ENCODE measurements at regions not wholly inside any gene's neighbourhood (a gene's known extent, or its start where the extent isn't known, plus 50 kb on each side); places are given as distances from the start of the nearest gene placed in this dataset.

DNA sequence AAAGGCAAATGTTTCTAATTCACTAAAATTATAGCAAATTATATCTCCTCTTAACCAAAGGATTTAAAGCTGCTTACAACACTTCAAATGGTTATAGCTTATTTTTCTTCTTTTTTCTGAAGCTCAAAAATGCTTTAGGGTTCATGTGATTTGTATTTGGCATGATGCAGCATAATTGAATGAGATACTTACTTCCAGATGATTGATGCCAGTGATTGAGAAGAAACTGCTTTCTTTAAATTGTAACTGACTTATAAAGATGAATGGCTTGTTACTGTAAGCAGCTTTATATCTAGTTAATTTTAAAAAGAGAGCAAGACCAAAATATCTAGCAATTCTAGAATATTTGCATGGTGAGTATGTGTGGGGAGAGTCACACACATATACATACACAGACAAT, 270.7 kb upstream of the THRB start:
- DNase-seq (ENCODE audit: low spot score) = no peak
- no peak overlapping the region for H3K4me3 Mint-ChIP-seq
- no peaks in the 10 kb centered on the region for H3K27me3 Mint-ChIP-seq (ENCODE audit: insufficient read depth)
- intact Hi-C loops (cut with micrococcal nuclease) = no loop called here
- H3K9me3 Mint-ChIP-seq = no peaks in the 10 kb centered on the region
- H3K4me1 Mint-ChIP-seq (ENCODE audit: low read depth) = no peaks in the 10 kb centered on the region
- H3K27ac Mint-ChIP-seq = no peak overlapping the region
- no peaks in the 10 kb centered on the region for H3K36me3 Mint-ChIP-seq (ENCODE audit: low read depth)

DNA sequence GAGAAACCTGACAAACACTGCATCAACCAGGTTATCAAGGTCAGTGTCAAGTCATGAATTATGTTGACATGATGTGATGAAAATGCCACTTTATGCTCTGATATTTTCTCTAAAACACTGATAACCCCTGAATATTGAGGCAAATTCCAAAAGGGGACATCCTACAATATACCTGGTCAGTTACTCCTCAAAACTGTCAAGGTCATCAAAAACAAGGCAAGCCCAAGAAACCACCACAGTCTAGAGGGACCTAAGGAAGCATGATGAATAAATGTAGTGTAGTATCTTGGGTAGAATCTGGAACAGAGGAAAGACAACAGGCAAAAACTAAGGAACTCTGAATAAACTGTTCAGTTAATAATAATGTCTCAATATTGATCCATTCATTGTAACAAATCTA, 275.3 kb upstream of the THRB start:
- no peak for DNase-seq (ENCODE audit: low spot score)
- Mint-ChIP-seq H3K9me3 (no peaks in the 10 kb centered on the region), H3K27me3 (ENCODE audit: insufficient read depth) (no peaks in the 10 kb centered on the region), H3K27ac (no peak overlapping the region), H3K36me3 (ENCODE audit: low read depth) (no peaks in the 10 kb centered on the region), H3K4me1 (ENCODE audit: low read depth) (no peaks in the 10 kb centered on the region), H3K4me3 (no peak overlapping the region)
- intact Hi-C loops (cut with micrococcal nuclease) = no loop called here

DNA sequence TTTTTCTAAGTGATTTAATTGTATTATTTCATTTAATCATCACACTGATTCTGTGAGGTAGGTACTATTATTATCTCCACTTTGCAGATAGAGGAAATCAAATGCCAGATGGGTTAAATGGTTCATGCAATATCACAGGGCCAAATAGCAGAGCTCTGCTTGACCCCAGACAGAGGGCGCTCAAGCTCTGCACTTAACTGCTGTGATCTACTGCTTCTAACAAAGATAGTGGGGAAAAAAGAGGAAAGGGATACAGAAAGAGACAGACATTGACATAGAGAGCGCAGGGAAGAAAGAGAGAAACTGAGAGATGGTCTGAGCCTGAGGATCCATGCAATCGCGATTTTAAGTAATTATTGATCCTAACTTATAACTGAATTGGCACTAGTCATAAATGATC, 279.1 kb upstream of the THRB start:
- Mint-ChIP-seq H3K27ac (no peak overlapping the region), H3K9me3 (no peaks in the 10 kb centered on the region), H3K4me1 (ENCODE audit: low read depth) (no peaks in the 10 kb centered on the region), H3K36me3 (ENCODE audit: low read depth) (no peaks in the 10 kb centered on the region), H3K4me3 (no peak overlapping the region), H3K27me3 (ENCODE audit: insufficient read depth) (no peaks in the 10 kb centered on the region)
- DNase-seq (ENCODE audit: low spot score) = no peak
- intact Hi-C loops (cut with micrococcal nuclease) = loop anchor here (2.0 kb wide), 1 partner anchor 821 kb away; no protein-coding TSS in a partner anchor

DNA sequence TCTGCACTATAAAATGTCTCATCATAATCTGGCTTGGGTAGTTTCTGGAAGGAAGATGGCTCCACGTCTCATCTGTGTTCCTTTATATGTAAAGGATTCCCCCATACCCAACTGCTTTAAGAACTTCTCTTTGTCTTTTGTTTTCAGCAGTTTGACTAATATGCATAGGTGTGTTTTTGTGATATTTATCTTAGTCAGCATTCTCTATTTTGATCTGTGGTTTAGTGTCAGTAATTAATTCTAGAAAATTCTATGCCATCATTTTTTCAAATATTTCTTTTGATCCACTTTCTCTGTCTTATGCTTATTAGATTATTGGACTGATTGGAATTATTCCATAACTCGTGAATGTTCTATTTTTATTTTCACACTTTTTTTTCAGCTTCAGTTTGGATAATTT, 286.3 kb upstream of the THRB start:
- no peaks in the 10 kb centered on the region for H3K4me1 Mint-ChIP-seq (ENCODE audit: low read depth)
- H3K36me3 Mint-ChIP-seq (ENCODE audit: low read depth) = no peaks in the 10 kb centered on the region
- DNase-seq (ENCODE audit: low spot score) = no peak
- intact Hi-C loops (cut with micrococcal nuclease) = no loop called here
- no peak overlapping the region for H3K27ac Mint-ChIP-seq
- H3K9me3 Mint-ChIP-seq = peaks cover 12% of the 10 kb centered on the region
- no peaks in the 10 kb centered on the region for H3K27me3 Mint-ChIP-seq (ENCODE audit: insufficient read depth)
- H3K4me3 Mint-ChIP-seq = no peak overlapping the region

DNA sequence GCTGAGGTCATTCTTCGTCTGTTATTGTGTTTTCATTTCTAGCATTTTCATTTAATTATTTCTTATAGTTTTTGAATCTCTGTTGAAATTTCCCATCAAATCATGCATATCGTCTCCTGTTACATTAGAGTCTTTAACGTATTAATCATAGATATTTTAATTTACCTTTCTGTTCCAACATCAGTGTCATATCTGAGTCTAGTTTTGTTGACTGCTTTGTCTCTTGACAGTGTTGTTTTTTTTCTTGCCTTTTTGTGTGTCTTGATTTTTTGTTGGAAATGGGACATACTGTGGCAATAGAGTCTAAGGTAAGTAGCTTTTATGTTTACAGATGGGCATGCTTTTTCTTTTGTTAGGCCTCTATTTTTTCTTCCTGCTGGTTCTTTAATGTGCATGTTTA, 286.8 kb upstream of the THRB start:
- Mint-ChIP-seq H3K36me3 (ENCODE audit: low read depth) (no peaks in the 10 kb centered on the region), H3K4me1 (ENCODE audit: low read depth) (no peaks in the 10 kb centered on the region), H3K27ac (no peak overlapping the region), H3K9me3 (peaks cover 12% of the 10 kb centered on the region), H3K27me3 (ENCODE audit: insufficient read depth) (no peaks in the 10 kb centered on the region), H3K4me3 (no peak overlapping the region)
- DNase-seq (ENCODE audit: low spot score) = no peak
- intact Hi-C loops (cut with micrococcal nuclease) = no loop called here

DNA sequence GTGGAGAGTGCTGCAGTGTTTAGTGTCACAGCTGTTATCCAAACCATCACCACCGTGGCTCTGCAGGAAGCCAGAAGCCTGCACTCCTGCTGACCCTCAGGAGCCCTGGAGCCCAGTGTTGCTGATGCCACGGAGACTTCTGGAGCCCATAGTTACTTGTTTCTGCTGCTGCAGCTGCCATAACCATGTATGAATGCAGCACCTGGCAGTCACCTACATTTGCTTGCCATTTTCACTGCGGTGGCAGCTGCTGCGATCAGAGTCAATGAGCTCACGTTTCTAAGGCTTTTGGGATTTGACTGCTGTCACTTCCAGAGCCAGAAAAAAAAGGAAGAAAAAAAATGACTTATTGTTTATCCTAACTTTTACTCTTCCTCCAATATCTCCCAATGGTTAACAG, 299.2 kb upstream of the THRB start:
- H3K9me3 Mint-ChIP-seq = no peaks in the 10 kb centered on the region
- H3K27me3 Mint-ChIP-seq (ENCODE audit: insufficient read depth) = no peaks in the 10 kb centered on the region
- no peak overlapping the region for H3K27ac Mint-ChIP-seq
- intact Hi-C loops (cut with micrococcal nuclease) = no loop called here
- no peak overlapping the region for H3K4me3 Mint-ChIP-seq
- DNase-seq (ENCODE audit: low spot score) = no peak
- no peaks in the 10 kb centered on the region for H3K36me3 Mint-ChIP-seq (ENCODE audit: low read depth)
- H3K4me1 Mint-ChIP-seq (ENCODE audit: low read depth) = no peaks in the 10 kb centered on the region

DNA sequence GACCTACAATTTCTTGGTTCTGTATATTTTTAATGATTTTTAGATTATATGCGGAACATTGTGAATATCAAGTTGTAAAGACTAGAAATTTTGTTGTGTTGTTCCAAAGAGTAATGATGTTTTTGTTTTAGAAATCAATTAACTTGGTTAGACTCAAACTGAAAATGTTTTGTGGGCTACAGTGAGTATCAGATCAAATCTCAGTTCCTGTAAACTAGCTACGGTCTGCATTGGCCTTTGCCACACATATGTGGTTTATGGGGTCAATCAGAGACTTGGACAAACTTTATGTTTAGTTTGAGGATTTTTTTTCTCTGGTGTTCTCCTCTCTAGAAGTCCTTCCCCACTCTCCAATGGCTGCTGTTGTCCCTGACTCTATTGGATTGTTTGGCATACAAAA, 308.0 kb upstream of the THRB start:
- no peaks in the 10 kb centered on the region for H3K9me3 Mint-ChIP-seq
- no peaks in the 10 kb centered on the region for H3K4me1 Mint-ChIP-seq (ENCODE audit: low read depth)
- no peak overlapping the region for H3K4me3 Mint-ChIP-seq
- no peaks in the 10 kb centered on the region for H3K27me3 Mint-ChIP-seq (ENCODE audit: insufficient read depth)
- no peak overlapping the region for H3K27ac Mint-ChIP-seq
- intact Hi-C loops (cut with micrococcal nuclease) = no loop called here
- DNase-seq (ENCODE audit: low spot score) = no peak
- H3K36me3 Mint-ChIP-seq (ENCODE audit: low read depth) = no peaks in the 10 kb centered on the region

DNA sequence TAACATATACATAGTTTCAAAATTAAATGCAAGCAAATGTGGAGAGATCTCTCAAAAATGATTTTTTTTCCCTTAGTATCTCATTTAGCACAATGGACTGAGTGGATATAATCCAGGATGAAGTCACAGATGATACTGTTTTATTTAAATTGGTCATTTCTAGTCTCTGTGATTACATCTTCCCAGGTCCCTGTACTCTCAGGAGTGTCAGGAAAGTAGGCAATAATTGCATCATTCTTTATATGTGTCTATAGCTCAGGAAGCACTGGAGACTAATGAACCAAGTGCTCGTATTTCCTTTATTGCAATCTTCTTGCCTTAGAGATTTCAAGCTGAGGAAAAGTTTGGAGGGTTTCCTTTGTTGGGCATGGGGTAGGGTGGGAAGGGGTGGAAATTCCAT, 309.4 kb upstream of the THRB start:
- no peaks in the 10 kb centered on the region for H3K27me3 Mint-ChIP-seq (ENCODE audit: insufficient read depth)
- no peaks in the 10 kb centered on the region for H3K4me1 Mint-ChIP-seq (ENCODE audit: low read depth)
- no peak overlapping the region for H3K27ac Mint-ChIP-seq
- intact Hi-C loops (cut with micrococcal nuclease) = no loop called here
- H3K9me3 Mint-ChIP-seq = no peaks in the 10 kb centered on the region
- H3K4me3 Mint-ChIP-seq = no peak overlapping the region
- H3K36me3 Mint-ChIP-seq (ENCODE audit: low read depth) = no peaks in the 10 kb centered on the region
- DNase-seq (ENCODE audit: low spot score) = no peak

DNA sequence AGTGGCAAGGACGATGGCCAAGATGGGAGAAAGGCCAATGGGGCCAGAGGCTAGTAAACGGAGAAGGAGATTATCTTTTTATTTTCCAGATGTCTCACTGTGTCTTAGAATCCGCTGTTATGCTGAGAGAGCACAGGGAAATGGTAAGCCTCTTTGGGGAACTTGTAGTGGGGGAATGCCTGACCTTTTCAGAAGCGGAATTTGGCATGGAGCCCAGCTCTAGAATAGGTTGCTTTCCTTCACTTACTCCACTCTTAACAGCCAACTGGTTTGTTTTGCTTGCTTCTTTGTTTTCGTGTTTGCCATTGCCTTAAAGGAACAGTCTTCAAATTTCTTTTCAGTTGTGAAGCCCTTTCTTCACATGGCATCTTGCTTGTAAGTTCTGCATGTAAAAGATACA, 316.2 kb upstream of the THRB start:
- Mint-ChIP-seq H3K4me3 (no peak overlapping the region), H3K27me3 (ENCODE audit: insufficient read depth) (no peaks in the 10 kb centered on the region), H3K36me3 (ENCODE audit: low read depth) (no peaks in the 10 kb centered on the region), H3K9me3 (no peaks in the 10 kb centered on the region), H3K27ac (no peak overlapping the region), H3K4me1 (ENCODE audit: low read depth) (no peaks in the 10 kb centered on the region)
- DNase-seq (ENCODE audit: low spot score) = no peak
- intact Hi-C loops (cut with micrococcal nuclease) = no loop called here

DNA sequence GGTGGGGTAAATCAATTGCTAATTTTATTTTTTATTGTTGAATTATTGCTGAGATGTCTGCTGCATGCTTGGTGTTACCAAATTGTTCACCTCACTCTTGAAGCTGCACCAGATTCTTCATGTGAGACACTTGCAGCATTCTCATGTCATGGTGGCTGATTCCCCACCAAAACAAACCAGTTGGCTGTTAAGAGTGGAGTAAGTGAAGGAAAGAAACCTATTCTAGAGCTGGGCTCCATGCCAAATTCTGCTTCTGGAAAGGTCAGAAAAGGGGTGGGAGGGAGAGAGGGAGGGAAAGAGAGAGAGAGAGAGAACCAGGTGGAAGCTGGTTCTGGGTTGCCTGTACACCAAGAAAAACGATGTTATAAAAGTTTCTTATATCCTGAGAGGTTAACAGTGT, 317.5 kb upstream of the THRB start:
- H3K9me3 Mint-ChIP-seq = no peaks in the 10 kb centered on the region
- H3K27ac Mint-ChIP-seq = no peak overlapping the region
- intact Hi-C loops (cut with micrococcal nuclease) = no loop called here
- H3K27me3 Mint-ChIP-seq (ENCODE audit: insufficient read depth) = no peaks in the 10 kb centered on the region
- no peak for DNase-seq (ENCODE audit: low spot score)
- H3K36me3 Mint-ChIP-seq (ENCODE audit: low read depth) = no peaks in the 10 kb centered on the region
- no peak overlapping the region for H3K4me3 Mint-ChIP-seq
- no peaks in the 10 kb centered on the region for H3K4me1 Mint-ChIP-seq (ENCODE audit: low read depth)

DNA sequence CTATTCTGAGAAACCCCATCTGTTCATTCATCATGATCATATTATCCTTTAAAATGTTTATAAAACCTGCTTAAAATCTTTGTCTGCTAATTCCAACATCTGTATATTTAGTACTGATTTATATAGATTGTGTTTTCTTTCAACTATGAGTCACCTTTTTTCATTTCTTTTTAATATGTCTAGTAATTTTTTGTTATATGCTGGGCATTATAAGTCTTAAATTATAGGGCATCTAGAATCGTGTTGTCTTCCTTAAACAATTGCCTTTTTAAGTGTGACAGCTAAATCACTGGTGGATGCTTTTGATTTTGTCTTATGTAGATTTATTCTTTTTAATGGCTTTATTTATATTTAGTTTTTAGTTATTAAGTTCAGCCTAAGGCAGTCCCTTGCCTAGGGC, 323.4 kb upstream of the THRB start:
- Mint-ChIP-seq H3K27ac (no peak overlapping the region), H3K4me3 (no peak overlapping the region), H3K4me1 (ENCODE audit: low read depth) (no peaks in the 10 kb centered on the region), H3K27me3 (ENCODE audit: insufficient read depth) (no peaks in the 10 kb centered on the region), H3K9me3 (no peaks in the 10 kb centered on the region), H3K36me3 (ENCODE audit: low read depth) (no peaks in the 10 kb centered on the region)
- intact Hi-C loops (cut with micrococcal nuclease) = no loop called here
- no peak for DNase-seq (ENCODE audit: low spot score)

DNA sequence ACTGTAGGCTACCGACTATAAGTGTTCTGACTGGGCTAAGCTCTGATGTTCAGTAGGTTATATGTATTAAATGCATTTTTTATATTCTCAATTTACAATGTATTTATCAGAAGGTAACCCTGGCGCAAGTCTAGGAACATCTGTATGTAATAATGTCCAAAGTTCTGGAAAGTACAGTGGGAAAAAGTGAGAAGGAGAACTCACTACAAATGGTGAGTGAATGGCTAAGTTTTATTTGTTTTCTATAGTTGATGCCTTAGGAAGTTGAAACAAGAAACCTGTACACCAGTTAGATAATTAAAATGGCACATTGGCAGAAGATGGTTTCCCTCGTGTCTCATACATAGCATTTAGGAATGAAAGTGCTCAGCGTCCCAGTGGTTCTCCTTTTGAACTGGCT, 333.4 kb upstream of the THRB start:
- Mint-ChIP-seq H3K27ac (no peak overlapping the region), H3K4me3 (no peak overlapping the region), H3K4me1 (ENCODE audit: low read depth) (no peaks in the 10 kb centered on the region), H3K27me3 (ENCODE audit: insufficient read depth) (peaks cover 19% of the 10 kb centered on the region), H3K9me3 (no peaks in the 10 kb centered on the region), H3K36me3 (ENCODE audit: low read depth) (no peaks in the 10 kb centered on the region)
- intact Hi-C loops (cut with micrococcal nuclease) = no loop called here
- DNase-seq (ENCODE audit: low spot score) = no peak

DNA sequence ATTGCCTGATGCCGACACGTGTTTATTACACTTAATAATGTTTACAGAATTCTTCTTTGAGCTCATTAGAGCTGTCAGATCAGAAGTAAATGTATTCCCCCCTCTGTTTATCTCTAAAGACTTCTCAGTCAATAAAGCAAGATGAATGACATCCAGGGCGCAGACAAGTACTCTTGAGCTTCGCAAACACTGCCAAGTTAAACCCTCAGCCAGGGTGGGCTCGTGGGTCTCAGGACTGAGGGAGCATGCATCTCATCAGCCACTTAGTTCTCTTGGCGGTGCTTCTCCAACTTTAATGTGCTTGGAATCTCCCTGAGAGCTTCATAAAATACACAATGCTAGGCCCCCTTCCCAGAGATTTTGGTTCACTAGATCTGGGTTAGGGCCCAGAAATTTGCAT, 333.9 kb upstream of the THRB start:
- intact Hi-C loops (cut with micrococcal nuclease) = no loop called here
- no peaks in the 10 kb centered on the region for H3K36me3 Mint-ChIP-seq (ENCODE audit: low read depth)
- H3K4me1 Mint-ChIP-seq (ENCODE audit: low read depth) = no peaks in the 10 kb centered on the region
- no peak for DNase-seq (ENCODE audit: low spot score)
- no peak overlapping the region for H3K4me3 Mint-ChIP-seq
- no peak overlapping the region for H3K27ac Mint-ChIP-seq
- no peaks in the 10 kb centered on the region for H3K9me3 Mint-ChIP-seq
- H3K27me3 Mint-ChIP-seq (ENCODE audit: insufficient read depth) = peaks cover 19% of the 10 kb centered on the region

DNA sequence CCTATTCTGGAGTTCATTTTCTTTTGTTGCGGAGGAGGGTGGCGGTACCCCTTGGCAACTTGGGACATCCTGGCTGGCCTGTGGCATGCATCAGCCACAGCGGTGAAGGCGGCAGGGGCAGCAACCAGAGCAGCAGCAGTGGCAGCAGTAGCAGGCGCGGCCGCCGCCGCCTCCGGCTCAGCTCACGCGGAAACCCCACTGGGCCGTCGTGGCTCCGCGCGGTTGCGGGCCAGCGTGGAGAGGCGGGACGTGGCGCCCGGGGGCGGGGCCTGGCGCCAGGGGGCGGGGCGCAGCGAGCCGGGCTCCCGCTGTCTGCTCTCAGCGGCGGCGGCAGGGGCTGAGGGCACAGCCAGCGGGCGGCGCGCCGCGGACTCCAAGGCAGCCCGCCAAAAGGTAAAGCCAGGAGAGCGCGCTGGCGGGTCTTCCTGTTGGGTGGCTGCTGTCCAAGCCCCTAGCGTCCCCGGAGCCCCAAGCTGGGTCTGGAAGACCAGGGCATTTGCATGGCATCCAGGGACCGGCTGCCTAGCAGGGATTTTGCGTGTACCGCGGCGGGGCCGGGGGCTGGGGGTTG, 334.4 kb upstream of the THRB start:
- H3K4me3 Mint-ChIP-seq = no peak overlapping the region
- no peak for DNase-seq (ENCODE audit: low spot score)
- peaks cover 19% of the 10 kb centered on the region for H3K27me3 Mint-ChIP-seq (ENCODE audit: insufficient read depth)
- no peak overlapping the region for H3K27ac Mint-ChIP-seq
- no peaks in the 10 kb centered on the region for H3K36me3 Mint-ChIP-seq (ENCODE audit: low read depth)
- intact Hi-C loops (cut with micrococcal nuclease) = no loop called here
- H3K4me1 Mint-ChIP-seq (ENCODE audit: low read depth) = no peaks in the 10 kb centered on the region
- no peaks in the 10 kb centered on the region for H3K9me3 Mint-ChIP-seq

Measured in activated T-helper 1 cell treated with anti-CD3 and anti-CD28 coated beads, Interleukin-12 subunit alpha, Interleukin-12 subunit beta, Interleukin-2, Interleukin-4 antibody, amounts not matched to agents 30 ng/mL and 10 ng/mL and 1 ng/mL, durations not matched to agents 14 hours and 24 hours and 36 hours (primary cell).